ENCODE measurements at regions not wholly inside any gene's neighbourhood (a gene's known extent, or its start where the extent isn't known, plus 50 kb on each side); places are given as distances from the start of the nearest gene placed in this dataset.

DNA sequence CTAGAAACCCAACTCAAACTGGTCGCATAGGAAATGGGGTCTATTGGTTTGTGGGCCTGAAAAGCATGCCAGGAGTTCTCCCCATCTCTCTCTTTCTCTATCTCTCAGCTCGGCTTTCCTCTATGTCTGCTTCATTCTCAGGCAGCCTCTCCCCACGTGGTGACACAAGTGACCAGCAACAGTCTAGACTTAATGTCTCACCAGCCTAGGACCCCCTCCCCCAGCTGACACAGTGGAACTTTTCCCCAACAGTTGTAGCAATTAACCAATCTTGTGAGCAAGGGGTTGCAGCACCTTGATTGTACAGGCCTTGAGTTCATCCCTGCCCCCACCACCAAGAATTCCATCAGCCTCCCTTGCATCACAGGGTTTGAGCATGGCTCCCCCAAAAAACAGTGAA lies 159.8 kb upstream of the KIT start:
- no peak for TF ChIP-seq POLR2AphosphoS5 (IDR thresholded peaks at IDR 0.05; ENCODE audit: low read depth, low read length)
- TF ChIP-seq FOXP2 (optimal IDR thresholded peaks at IDR 0.05; ENCODE audit: borderline replicate concordance, extremely low read depth, extremely low read length, insufficient read depth), result no peak
- TF ChIP-seq SIN3A (IDR thresholded peaks at IDR 0.05; ENCODE audit: borderline replicate concordance, insufficient read depth, low read length), result no peak
- TF ChIP-seq TAF1 (IDR thresholded peaks at IDR 0.05; ENCODE audit: borderline replicate concordance, insufficient read depth, low read length), result no peak
